GM12878 (cell line): ENCODE measurements at regions not wholly inside any gene's neighbourhood (a gene's known extent, or its start where the extent isn't known, plus 50 kb on each side); places are given as distances from the start of the nearest gene placed in this dataset.

Experiments
- HSF1 ChIP-seq: fragments of 150-350 bp; IDR thresholded peaks from 2 replicates; pipeline ENCODE4 v1.6.1; 2014; ENCODE audit warnings: mild to moderate bottlenecking, low read depth, low read length
- SIX5 ChIP-seq: IDR thresholded peaks from 2 replicates; pipeline ENCODE4 v1.6.1; 2011; ENCODE audit warnings: mild to moderate bottlenecking, low read depth, low read length, moderate library complexity; ENCODE audit not compliant: severe bottlenecking
- ZNF687 ChIP-seq: fragments of 450-650 bp; IDR thresholded peaks from 2 replicates; pipeline ENCODE4 v1.6.1; 2017; ENCODE audit warnings: mild to moderate bottlenecking, moderate library complexity
- TF ChIP-seq, protein P1 (sequence below): fragments of 450-650 bp; formaldehyde crosslinking; IDR thresholded peaks from 2 replicates; pipeline ENCODE4 v1.5.0; 2022; ENCODE audit warnings: mild to moderate bottlenecking, missing genetic modification characterization

DNA sequence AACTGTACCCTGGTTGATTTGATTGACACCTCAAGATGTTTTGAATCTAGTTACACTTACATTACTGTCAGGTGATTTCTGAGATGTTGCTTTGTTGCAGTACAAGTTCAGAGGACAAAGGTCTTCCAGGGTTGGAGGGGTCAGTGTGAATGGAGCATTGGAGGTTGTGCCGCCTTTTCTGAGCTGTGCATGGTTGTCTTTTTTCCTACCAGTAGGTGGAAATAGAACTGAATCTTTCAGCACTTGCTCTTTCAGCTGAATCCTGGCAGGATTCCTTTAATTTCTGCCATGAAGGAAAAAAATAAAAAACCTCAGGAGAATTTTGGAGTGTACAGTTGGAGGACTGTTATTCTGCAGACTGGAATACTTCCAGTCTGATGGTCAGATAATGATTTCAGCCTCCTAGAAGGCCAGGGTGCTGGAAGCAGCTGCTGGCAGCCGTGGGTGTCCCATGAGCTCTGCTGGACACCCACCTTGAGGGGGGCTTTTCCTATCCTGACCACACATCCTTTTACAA is 82.7 kb downstream of the PLCE1 start (continued):
- TF ChIP-seq ZNF687, result no peak
- no peak for TF ChIP-seq SIX5
- no peak for TF ChIP-seq HSF1
- TF ChIP-seq, protein P1, sequence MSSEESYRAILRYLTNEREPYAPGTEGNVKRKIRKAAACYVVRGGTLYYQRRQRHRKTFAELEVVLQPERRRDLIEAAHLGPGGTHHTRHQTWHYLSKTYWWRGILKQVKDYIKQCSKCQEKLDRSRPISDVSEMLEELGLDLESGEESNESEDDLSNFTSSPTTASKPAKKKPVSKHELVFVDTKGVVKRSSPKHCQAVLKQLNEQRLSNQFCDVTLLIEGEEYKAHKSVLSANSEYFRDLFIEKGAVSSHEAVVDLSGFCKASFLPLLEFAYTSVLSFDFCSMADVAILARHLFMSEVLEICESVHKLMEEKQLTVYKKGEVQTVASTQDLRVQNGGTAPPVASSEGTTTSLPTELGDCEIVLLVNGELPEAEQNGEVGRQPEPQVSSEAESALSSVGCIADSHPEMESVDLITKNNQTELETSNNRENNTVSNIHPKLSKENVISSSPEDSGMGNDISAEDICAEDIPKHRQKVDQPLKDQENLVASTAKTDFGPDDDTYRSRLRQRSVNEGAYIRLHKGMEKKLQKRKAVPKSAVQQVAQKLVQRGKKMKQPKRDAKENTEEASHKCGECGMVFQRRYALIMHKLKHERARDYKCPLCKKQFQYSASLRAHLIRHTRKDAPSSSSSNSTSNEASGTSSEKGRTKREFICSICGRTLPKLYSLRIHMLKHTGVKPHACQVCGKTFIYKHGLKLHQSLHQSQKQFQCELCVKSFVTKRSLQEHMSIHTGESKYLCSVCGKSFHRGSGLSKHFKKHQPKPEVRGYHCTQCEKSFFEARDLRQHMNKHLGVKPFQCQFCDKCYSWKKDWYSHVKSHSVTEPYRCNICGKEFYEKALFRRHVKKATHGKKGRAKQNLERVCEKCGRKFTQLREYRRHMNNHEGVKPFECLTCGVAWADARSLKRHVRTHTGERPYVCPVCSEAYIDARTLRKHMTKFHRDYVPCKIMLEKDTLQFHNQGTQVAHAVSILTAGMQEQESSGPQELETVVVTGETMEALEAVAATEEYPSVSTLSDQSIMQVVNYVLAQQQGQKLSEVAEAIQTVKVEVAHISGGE (CRISPR knock-in tag), result no peak
